NCI-H1417 (cell line): ENCODE measurements at regions not wholly inside any gene's neighbourhood (a gene's known extent, or its start where the extent isn't known, plus 50 kb on each side); places are given as distances from the start of the nearest gene placed in this dataset.
A peak's percentile ranks its signal among the peaks of the same experiment; 100 is the strongest.
"Not testable (repeated sequence)": the region's sequence is repeated elsewhere in the genome, so short reads cannot be mapped to it uniquely, and the experiment has no call there.

Experiments used
- DNase-seq, 3 experiments: peaks; one replicate each; lab custom pipeline; 2025; lab: John Stamatoyannopoulos, UW

GRCh38 chr14:48052973-48053372 lies 377.6 kb upstream of the MDGA2 start:
- no peak for DNase-seq

- DNase-seq, result no peak
Observed at GRCh38 chr14:48035836-48036235, 360.4 kb upstream of the MDGA2 start.

DNA sequence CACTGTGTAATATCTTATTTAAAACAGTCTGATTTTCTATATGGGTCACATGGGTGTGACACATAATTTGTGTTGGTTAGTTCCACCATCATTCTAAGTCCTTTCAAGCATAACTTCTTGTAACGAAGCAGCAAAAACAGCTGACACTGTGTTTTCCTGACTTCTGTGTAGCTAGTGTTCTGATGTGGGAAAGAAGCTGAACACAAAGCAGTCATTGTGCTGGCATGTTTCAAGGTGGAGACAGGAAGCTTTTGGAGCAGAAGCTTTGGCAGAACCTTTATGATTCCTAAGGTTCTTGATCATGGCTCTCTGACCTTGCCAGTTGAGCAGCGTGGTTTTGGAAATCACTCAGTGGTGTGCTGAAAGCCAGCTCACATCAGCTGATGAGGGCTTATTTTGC lies 351.7 kb upstream of the MDGA2 start:
- DNase-seq, result no peak

DNA sequence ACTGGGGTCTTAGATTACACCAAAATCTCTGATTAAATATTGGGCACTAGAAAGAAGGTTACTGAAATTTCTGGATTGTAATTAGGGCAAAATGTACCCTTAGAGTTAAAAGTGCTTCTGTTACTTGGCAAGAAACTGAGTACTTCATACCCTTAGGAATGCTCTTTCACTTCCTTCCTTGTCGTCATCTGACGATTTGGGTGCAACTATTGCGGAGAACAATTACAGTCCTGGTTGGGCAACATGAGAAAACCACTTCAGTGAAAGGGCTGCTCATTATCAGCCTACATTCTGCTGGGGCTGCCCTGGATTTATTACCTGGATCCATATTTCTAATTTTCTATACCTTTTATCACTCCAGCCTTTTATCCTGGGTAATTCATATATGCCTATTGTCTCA lies 348.5 kb upstream of the MDGA2 start:
- DNase-seq, result no peak

DNA sequence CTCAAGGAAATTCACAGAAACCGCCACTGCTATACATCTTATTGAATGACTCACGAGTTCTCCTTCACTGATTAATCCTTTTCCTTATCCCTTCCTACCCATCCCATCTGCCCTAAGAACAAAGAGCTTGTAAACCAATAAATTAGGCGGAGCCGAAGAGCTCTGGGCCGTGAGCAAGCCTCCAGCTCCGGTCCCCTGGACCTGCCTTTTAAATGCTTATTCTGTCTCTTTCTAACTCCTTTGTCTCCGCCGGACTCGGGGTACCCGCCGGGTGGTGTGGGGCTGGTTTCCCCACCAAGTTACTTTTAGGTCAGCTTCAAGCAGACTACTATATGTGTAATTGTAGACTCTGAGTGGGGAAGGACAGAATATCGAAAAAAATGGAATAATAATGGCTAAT lies 336.1 kb upstream of the MDGA2 start:
- DNase-seq, result not testable (repeated sequence)

DNA sequence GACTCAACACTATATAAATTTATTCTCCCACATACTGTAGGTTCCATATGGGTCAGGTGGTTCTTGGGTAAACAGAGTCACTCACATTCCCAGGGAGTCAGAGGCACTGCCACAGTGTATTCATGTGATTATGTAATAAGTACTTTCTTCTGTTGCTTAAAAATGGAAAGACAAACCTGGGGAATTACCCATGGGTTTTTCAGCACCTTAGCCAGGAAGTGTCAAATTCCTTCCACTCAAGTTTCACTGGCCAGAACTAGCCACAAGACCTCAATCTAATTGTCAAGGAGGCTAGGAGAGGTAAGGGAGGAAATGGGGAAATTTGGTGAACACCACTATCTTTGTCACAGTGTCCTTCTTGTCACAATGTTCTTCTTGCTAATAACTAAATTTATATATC lies 333.2 kb upstream of the MDGA2 start:
- no peak for DNase-seq

GRCh38 chr14:48005986-48006385 lies 330.6 kb upstream of the MDGA2 start:
- no peak for DNase-seq

DNA sequence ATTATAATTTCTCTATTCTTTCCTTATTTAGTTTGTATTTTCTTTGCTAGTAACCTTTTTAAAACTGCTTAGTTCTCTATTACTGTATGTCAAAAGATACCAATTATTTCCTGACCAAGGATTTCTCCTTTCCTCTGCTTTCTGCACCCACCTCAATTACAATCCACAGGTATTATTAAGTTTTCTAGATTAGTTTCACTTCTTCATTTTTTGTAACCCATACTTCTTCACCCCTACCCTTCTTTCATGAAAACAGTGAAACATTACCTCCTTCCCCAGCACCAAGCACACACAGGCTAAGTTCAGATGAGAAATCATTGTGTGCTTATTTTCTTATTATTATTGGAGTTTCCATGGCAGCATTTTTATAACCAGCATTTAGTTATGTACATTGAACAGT lies 318.5 kb upstream of the MDGA2 start:
- DNase-seq, result no peak

GRCh38 chr14:47988175-47988574 lies 312.8 kb upstream of the MDGA2 start:
- no peak for DNase-seq

DNA sequence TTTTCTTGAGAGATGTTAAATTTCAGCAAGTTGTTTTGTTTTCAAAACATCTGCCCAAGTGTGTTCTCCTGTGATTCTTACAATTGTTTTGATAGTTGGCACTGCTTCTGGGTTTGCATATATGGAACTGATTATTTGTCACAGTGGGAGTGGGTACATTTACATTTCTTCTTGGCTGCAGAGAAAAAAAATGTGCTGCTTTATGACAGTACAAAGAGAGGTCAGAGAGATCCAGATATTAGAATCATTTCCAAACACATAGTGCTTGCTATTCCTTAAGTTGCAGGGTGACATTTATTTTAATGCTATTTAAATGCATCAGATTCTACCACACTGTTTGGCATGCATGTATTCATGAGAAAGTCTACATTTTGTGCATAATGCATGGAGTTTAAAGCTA lies 303.5 kb upstream of the MDGA2 start:
- no peak for DNase-seq

DNA sequence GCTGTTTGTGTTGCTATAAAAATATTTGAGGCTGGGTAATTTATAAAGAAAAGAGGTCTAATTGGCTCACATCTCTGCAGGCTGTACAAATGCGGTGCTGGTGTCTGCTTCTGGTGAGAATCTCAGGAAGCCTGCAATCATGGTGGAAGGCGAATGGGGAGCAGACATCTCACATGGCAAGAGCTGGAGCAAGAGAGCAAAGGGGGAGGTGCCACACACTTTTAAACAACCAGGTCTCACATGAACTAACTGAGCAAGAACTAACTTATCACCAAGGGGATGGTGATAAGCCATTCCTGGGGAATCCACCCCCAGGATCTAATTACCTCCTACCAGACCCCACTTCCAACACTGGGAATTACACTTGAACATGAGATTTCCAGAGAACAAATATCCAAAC lies 300.7 kb upstream of the MDGA2 start:
- DNase-seq, result no peak

- no peak for DNase-seq
Observed at GRCh38 chr14:47966076-47966810, 290.8 kb upstream of the MDGA2 start.

GRCh38 chr14:47961634-47962033 lies 286.2 kb upstream of the MDGA2 start:
- no peak for DNase-seq

GRCh38 chr14:47959740-47960139 lies 284.3 kb upstream of the MDGA2 start:
- no peak for DNase-seq

GRCh38 chr14:47949006-47949405 lies 273.6 kb upstream of the MDGA2 start:
- DNase-seq, result no peak

- DNase-seq, result no peak
Observed at GRCh38 chr14:47935332-47935731, 259.9 kb upstream of the MDGA2 start.

DNA sequence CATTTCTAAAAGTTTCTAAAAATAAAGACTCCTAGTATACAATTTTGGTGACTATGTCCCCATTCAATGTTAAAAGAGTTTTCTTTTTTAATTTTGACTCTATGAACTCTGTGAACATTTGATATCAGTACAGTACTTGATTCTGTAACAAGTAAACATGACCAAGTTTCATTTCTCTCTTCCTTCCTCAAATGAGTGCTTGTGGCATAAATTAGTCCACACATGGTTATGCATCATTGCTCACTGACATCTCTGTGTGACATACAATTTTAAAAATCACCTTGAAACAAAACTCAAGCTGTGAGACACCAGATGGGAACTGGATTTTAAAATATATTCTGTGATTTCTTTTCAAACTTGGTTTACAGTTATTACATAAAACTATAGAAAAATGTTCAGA lies 253.9 kb upstream of the MDGA2 start:
- no peak for DNase-seq

DNA sequence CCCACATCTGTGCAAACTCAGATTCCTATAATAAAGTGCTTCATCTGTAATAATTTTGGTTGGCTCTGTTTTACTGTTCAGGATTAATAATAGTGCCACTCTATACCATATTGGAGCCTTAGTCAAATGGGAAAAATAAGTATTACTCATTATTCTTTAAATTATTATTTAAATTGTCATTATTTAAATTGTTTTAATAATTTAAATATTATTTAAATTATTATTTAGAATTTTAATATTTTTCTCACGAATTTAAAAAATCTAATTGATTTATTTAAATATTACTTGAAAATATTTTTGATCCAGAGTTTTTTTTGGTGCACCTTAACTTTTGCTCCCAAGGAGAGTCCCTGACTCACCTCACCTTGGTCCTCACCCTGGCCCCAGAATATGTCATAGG lies 245.7 kb upstream of the MDGA2 start:
- no peak for DNase-seq

- no peak for DNase-seq
Observed at GRCh38 chr14:47919997-47920396, 244.6 kb upstream of the MDGA2 start.

- no peak for DNase-seq
Observed at GRCh38 chr14:47919334-47919846, 244.0 kb upstream of the MDGA2 start.

DNA sequence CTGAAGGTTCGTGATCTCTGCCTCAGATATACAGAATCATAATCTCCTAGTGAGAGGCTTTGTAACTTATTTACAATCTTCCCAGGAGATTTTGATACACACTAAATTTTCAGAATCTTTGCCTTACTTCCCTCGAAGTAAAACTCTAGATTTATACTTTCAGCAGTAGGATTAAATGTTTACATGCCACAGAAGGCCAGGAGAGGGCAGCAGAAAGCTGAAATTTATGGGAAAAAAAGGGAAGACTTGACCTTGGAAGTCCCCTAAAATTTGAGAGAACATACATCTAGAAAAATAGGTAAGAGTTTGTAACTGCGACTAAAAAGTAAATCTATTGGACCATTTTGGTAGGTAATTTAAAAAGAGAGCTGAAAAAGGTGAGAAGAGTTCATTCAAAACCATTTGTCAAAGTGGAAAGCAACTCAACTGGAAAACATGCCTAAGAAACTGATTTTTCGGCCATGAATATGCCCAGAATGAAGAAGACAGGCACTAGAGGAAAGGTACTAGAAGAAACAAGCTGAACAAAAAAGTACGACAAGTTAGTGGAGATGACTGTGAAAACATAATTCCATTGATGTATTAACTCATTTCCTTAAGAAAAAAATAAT lies 242.0 kb upstream of the MDGA2 start:
- DNase-seq, result peak in 2 of 3 experiments; percentile 3 to 63

DNA sequence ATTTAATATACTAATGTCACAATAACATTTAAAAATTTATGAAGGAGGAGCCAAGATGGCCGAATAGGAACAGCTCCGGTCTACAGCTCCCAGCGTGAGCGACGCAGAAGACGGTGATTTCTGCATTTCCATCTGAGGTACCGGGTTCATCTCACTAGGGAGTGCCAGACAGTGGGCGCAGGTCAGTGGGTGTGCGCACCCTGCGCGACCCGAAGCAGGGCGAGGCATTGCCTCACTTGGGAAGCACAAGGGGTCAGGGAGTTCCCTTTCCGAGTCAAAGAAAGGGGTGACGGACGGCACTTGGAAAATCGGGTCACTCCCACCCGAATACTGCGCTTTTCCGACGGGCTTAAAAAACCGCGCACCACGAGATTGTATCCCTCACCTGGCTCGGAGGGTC lies 225.7 kb upstream of the MDGA2 start:
- not testable (repeated sequence) for DNase-seq

DNA sequence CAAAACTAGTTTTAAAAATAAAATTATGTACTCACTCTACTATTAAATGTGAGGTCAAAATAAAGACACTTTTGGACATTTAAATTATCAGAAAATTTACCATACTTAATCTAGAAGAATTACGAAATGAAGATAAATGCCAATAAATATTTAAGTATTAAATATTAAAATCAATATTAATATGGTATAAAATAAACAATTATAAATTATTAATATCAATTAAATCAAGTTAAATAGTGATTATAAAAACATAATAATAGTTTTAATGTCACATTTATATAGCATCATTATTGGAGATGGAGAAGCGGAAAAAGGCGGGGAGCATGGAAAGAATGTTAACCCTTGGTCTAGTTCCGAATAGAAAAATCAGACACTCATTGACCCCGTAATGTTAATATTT lies 224.3 kb upstream of the MDGA2 start:
- no peak for DNase-seq

DNA sequence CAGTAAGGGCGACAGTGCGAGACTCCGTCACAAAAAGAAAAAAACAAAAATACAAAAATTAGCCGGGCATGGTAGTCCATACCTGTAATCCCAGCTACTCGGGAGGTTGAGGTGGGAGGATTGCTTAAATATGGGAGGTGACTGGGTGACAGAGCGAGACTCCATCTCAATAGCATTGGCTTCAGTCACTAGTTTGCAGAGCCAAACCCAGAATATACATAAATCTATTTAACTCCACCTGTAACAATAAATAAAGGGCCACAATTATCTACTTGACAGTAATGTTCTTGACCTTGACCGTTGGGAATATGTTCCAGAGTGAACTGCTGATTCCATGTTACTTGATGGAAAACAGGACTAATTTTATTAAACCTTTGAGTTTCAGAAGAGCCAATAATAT lies 198.9 kb upstream of the MDGA2 start:
- DNase-seq, result no peak
